HG02981 (cell line): ENCODE measurements at regions not wholly inside any gene's neighbourhood (a gene's known extent, or its start where the extent isn't known, plus 50 kb on each side); places are given as distances from the start of the nearest gene placed in this dataset.
"Not testable (repeated sequence)": the region's sequence is repeated elsewhere in the genome, so short reads cannot be mapped to it uniquely, and the experiment has no call there.

Source experiments
- ATAC-seq: cut with Tn5 transposase; IDR thresholded peaks from one replicate; pipeline ENCODE4 v1.9.1; 2021; ENCODE audit warnings: mild to moderate bottlenecking, moderate library complexity; ENCODE audit not compliant: unreplicated experiment

DNA sequence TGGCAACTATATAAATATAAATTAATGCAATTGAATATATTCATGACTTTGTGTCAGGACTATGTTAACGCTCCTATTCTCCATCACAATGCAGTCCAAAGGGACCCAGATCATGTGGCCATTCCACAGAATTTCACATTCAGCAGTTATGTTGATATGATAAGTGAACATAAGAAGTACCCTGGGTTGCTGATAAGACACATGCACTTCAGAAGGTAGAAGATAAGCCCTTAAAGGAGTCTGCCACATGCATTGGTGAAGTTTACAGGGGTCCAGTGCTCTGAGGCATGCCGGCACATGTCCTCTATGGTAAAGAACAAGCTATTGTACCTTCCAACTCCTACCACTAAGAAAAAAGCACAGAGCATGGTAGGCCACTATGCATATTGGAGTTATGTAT lies 76.4 kb downstream of the PHAX start:
- no peak for ATAC-seq

DNA sequence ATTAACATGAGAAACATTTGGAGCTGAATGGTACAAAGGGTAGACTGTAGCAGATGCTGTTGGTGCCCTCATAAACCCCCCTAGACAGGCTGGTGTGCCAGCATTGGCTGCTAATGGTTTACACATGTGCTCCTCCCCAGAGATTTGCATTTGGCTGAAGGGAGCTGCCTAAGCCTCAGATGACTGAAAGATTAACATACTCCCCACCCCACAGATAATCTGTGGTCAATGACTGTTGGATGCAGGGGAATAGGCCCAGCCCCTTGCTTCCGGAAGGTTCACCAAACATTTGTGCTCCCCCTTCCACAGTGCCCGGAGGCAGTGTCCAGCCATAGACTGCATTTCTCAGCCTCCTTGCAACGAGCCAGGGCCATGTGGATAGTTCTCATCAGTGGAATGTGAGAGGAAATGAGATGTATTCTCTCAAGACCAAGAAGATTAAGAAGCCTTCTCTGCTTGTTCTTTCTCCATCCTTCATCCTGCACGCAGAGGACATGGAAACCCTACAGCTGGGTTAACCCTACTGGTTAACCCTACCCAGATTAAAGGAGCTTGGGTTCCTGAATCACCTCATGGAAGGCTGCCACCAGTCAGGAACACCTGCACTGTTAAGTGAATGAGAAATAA lies 79.6 kb downstream of the PHAX start:
- peak; percentile 76 for ATAC-seq

DNA sequence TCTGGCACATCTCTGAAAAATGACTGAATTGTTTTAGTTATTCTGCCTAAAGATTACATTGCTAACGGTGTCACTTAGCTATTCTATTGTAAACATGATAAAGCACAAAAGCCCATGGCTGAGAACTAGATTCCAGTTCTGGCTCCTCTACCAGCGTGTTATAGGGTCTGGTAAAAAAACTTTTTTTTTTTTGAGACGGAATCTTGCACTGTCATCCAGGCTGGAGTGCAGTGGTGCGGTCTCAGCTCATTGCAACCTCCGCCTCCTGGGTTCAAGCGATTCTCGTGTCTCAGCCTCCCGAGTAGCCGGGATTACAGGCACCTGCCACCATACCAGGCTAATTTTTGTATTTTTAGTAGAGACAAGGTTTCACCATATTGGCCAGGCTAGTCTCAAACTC lies 80.6 kb downstream of the PHAX start:
- not testable (repeated sequence) for ATAC-seq

DNA sequence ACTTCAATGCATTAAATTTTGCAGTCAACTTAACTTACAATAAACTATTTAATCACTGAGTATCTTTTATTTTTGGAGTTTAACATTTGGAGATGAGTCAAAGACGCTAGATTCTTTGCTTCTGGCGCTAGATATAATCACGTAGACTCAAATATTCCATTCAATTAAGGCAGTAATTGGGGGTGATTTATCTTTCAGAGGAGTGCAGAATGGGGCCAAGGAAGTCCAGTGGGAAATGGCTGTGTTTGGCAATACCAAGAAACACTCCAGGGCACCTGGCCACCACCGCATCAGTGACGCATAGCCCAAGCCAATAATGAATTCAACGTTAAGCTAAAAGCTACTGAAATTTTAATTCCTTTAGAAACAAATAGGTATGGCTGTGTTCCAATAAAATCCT lies 81.2 kb downstream of the PHAX start:
- ATAC-seq, result no peak

DNA sequence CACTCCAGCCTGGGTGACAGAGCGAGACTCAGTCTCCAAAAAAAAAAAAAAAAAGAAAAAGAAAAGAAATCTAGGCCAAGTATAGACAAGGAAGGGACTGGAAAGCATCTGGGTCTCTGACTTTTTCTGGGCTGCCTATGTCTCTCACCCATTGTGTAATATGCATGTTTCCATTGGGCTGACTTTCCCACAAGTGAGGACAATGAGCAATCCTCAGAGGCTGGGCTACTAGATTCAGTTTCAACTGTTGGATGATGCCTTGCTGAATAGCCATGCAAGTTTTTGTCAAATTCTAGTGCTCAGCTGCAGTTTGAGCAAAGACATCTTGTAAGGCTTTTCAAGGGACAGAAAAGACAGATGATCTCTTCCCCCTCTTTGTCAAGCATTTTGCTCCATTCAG lies 82.1 kb downstream of the PHAX start:
- ATAC-seq, result no peak

DNA sequence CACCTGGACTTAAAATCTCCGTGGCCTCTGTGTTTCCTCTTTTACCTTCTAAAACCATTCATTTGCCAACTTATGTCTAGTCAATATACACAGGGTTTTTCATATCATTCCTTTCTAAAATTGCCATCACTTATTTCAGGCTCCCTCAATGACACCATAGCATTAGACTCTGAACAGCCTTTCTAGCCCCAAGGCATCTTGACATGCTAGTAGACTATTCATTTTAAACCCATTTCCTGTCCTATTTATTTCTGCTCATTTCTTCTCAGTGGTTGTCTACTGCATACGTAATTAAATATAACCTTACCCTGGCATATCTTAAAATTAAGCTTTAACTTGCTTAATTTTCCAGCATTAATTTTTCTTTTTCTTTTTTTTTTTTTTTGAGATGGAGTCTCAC lies 83.2 kb downstream of the PHAX start:
- ATAC-seq, result no peak

DNA sequence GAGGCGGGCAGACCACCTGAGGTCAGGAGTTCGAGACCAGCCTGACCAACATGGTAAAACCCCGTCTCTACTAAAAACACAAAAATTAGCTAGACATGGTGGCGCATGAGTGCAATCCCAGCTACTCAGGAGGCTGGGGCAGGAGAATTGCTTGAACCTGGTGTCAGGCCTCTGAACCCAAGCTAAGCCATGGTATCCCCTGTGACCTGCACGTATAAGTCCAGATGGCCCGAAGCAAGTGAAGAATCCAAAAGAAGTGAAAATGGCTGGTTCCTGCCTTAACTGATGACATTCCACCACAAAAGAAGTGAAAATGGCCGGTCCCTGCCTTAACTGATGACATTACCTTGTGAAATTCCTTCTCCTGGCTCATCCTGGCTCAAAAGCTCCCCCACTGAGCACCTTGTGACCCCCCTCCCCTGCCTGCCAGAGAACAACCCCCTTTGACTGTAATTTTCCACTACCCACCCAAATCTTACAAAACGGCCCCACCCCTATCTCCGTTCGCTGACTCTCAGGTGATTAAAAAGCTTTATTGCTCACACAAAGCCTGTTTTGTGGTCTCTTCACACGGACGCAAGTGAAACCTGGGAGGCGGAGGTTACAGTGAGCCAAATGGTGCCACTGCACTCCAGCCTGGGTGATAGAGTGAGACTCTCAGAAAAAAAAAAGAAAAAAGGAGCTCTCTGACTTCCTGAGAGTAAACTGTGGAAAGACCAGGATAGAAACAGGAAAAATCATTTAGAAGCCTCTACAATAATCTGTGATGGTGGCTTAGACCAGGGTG lies 84.1 kb downstream of the PHAX start:
- ATAC-seq, result not testable (repeated sequence)

DNA sequence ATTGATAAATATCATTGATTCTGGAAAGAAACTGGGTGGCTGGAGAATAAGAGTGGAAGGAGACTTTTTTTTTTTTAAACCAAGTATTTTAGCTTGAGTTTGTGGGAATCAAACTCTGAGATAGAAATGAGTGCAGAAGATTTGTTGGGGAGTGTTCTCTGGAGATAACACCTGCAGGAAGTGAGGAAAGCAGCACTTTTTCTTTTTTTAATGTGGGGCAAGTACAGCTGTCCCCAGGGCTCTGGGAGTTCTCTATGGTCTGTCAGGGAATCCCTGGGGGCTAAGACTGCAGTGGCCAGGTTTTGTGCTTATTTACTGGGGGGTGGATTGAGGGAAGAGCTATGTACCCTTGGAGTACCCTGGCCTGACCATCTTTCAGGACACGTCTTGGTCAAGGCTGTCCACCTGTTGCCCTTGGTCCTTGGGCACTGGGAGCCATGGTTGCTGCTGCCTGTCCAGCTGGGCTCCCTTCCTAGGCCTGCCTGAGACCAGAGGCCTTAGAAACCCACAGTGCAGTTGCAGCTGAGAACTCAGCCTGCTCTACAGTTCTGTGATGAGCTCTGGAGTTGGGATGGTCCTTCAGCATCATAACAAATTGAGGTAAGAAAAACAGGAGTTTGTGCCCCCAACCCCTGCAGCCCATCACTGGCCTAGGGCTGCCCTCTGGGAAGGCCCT lies 85.8 kb downstream of the PHAX start:
- peak; percentile 63 for ATAC-seq

DNA sequence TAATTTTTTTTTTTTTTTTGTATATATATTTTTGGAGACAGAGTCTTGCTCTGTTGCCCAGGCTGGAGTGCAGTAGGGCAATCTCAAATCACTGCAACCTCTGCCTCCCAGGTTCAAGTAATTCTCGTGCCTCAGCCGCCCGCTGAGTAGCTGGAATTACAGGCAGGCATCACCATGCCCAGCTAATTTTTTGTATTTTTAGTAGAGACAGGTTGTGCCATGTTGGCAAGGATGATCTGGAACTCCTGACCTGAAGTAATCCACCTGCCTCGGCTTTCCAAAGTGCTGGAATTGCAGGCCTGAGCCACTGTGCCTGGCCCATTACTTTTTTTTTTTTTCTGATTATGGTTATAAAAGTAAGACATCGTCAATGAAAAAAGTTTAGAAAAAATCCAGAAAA lies 84.0 kb upstream of the LMNB1 start:
- no peak for ATAC-seq

DNA sequence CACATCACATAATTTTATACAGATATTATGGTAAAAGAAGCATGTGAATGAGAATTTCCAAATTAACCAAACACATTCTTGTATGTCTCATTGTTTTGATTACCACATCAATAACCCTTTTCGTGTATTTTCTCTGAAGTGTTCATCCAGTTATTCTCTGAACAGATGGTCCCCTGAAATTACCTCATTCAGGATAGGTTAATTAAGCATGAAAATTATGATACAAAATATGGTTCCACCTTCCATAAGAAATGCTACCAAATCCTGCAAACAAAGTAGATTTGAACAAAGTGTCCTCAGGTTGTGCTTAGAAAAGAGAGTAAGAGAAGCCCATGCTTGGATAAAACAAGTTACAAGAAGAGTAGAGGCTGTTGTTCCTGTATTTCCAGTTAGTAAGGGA lies 83.1 kb upstream of the LMNB1 start:
- no peak for ATAC-seq

DNA sequence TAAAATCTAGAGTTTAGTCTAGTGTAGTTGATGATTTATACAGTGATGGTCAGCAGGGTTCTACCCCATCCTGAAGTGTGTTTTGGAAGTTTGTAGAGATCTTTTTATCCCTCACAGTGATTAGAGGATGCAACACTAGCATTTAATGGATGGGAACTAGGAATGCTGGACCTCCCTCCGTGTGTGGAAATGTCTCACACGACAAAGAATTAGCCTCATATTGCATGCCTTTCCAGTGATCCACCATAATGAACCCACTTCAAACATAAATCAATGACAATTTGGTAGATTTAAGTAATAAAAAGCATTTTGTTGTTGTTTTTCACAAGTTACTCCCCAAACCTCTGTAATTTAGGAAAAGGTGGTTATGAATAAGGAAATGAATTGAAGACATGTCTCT lies 82.5 kb upstream of the LMNB1 start:
- ATAC-seq, result no peak

DNA sequence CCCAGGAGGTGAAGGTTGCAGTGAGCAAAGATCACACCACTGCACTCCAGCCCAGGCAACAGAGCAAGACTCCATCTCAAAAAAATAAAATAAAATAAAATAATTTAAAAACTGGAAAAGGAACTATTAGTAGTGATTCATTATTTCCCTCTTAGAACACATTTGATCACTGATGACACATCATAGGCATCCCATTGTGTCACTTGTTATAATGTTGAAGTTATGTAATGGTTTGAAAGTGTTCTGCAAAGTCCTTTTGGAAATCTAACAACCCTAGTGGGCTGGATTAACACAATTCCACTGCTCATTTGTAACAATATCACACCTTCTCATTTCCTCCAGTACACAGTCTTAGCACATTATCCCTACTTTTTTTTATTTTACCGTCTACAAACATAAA lies 81.8 kb upstream of the LMNB1 start:
- ATAC-seq, result no peak

DNA sequence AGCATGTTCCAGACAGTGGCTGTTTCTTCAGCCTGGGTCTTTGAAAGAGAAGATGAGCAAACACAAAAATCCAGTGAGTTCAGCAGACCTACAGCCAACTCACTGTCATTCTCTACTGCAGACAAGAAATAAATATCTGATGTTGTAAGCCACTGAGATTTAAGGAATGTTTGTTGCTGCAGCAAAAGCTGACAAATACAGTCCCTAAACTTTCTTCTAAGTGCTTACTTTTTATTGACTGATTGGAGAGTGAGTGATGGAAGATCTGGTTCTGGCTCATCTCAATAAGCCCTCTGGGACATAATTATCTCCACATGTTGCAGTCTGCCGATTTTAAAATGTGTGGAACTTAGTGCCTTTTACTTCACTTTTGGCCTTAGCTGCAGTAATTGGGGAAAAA lies 69.9 kb upstream of the LMNB1 start:
- no peak for ATAC-seq

DNA sequence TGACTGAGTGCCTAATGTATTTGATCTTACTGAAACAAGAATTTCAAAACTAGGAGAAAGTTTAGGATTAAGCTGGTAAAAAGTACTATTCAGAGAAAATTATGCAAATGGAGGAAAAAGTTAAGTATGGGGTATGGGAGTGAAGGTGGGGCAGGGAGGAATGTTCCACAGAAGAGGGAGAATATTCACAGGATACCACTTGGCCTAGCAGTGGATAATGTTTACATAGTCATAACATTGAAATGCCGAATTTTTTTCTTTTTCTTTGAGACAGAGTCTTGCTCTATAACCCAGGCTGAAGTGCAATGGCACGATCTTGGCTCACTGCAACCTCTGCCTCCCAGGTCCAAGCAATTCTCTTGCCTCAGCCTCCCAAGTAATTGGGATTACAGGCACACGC lies 61.2 kb upstream of the LMNB1 start:
- ATAC-seq, result no peak

DNA sequence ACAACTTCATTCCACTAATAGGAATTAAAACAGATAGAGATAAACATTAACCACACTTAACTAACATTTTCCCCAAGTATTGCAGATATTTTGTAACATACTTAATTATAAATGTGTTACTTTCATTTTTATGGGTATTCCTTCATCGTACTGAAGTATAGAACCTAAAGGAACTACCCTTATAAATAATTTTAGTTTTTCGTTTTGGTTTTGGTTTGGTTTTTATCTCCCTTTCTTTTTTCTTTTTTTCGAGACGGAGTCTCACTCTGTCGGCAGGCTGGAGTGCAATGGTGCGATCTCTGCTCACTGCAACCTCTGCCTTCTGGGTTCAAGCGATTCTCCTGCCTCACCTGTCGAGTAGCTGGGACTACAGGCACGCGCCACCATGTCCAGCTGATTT lies 60.1 kb upstream of the LMNB1 start:
- ATAC-seq, result no peak

DNA sequence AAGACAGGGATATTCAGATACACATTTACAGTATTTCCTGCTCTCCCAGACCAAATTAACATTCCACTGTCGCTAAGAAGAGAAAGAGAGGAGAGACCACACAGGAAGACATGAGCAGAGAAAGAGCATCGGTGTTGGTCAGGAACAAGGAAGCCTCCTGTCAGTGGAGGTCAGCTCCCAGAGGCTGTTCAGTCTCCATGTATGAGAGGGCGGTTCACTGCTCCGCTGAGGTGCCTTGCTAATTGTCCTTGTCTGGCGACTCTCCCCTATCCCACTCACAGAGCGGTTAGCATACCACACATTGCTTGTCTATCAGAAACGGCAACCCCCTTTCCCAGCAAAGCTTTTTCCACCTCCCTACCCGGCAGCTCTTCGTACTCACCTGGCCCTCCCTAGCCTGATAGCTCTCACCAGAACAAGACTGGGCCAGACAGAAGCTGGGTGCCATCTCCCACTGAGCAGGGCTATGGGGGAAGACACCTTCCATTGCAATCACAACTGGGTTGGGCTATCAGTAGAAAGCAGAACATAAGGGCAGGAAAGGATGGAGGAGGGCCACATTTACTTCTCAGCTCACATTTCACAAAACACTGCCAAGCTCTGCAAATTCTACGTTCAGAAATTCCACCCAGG lies 58.6 kb upstream of the LMNB1 start:
- no peak for ATAC-seq

DNA sequence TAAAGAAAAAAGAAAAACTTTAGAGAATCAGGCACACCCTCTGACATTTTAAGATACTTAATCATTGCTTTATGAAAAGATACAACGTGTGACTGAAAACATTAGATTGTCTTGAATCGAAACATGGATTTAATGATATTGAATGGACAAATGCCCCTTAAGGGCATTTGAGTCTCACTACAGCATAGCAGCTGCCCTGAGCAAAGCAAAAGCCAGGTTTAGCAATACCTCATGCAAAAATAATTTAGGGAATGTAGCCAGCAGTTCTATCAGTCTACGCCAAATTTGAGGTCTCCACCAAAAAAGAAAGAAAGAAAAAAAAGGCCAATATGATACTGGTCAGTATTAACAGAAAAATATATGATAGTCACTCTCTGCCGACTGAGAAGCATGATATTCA lies 56.6 kb upstream of the LMNB1 start:
- no peak for ATAC-seq

DNA sequence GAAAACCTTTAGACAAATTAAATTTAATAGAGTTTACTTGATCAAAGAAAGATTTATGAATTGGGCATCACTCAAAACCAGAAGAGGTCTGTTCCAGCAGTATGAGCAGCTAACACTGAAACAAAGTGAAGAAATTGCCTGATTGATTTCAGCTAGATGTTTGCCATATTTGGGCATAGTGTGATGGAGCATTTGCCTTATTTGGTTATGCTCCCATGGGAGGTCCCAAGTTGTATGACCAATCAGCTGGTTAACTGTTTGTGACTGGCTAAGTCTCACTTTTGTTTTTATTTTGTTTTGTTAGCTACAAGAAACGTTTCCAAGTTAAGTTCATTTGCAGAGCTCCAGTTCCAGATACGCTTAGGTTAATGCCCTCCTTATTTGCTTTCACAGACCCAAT lies 53.3 kb upstream of the LMNB1 start:
- no peak for ATAC-seq
